ACC112 (cell line): ENCODE measurements at regions not wholly inside any gene's neighbourhood (a gene's known extent, or its start where the extent isn't known, plus 50 kb on each side); places are given as distances from the start of the nearest gene placed in this dataset.
"Not testable (repeated sequence)": the region's sequence is repeated elsewhere in the genome, so short reads cannot be mapped to it uniquely, and the experiment has no call there.

Experiments
- H2AFZ ChIP-seq: fragments of 200-600 bp; sonication (generic); one replicate; pipeline ENCODE4 v1.6.0; 2017; ENCODE audit warnings: antibody characterized with exemption, low read length; ENCODE audit not compliant: unreplicated experiment
- H3K27ac ChIP-seq: fragments of 200-600 bp; sonication (generic); 2 replicates; pipeline ENCODE4 v1.5.1; 2014; ENCODE audit warnings: low read depth, mild to moderate bottlenecking, antibody characterized with exemption, low read length, moderate library complexity
- H3K27me3 ChIP-seq: fragments of 200-600 bp; sonication (generic); 2 replicates; pipeline ENCODE4 v1.6.1; 2014; ENCODE audit warnings: mild to moderate bottlenecking, antibody characterized with exemption, low read length, moderate library complexity, mixed read lengths; ENCODE audit not compliant: insufficient read depth
- H3K36me3 ChIP-seq: fragments of 200-600 bp; sonication (generic); 2 replicates; pipeline ENCODE4 v1.6.1; 2016; ENCODE audit warnings: mild to moderate bottlenecking, antibody characterized with exemption, low read length, moderate library complexity, mixed read lengths; ENCODE audit not compliant: insufficient read depth
- H3K4me1 ChIP-seq: fragments of 200-600 bp; sonication (generic); one replicate; pipeline ENCODE4 v1.6.1; 2016; ENCODE audit warnings: low read length, mixed read lengths; ENCODE audit not compliant: insufficient read depth, unreplicated experiment, control insufficient read depth
- H3K4me3 ChIP-seq: fragments of 200-600 bp; sonication (generic); 2 replicates; pipeline ENCODE4 v1.5.1; 2014; ENCODE audit warnings: mild to moderate bottlenecking, low read depth, low read length
- H3K79me2 ChIP-seq: fragments of 200-600 bp; sonication (generic); one replicate; pipeline ENCODE4 v1.6.0; 2016; ENCODE audit warnings: low read length; ENCODE audit not compliant: control insufficient read depth, unreplicated experiment, insufficient read depth

GRCh38 chr6:21870076-21870730 lies 276.7 kb downstream of the SOX4 start:
- Histone ChIP-seq H2AFZ (no peak overlapping the region), H3K79me2 (no peaks in the 10 kb centered on the region), H3K27me3 (no peaks in the 10 kb centered on the region), H3K27ac (no peak overlapping the region), H3K4me1 (no peaks in the 10 kb centered on the region), H3K4me3 (no peak overlapping the region), H3K36me3 (no peaks in the 10 kb centered on the region)

GRCh38 chr6:21871831-21872230 lies 278.3 kb downstream of the SOX4 start:
- no peaks in the 10 kb centered on the region for H3K4me1 ChIP-seq
- H2AFZ ChIP-seq, result no peak overlapping the region
- no peaks in the 10 kb centered on the region for H3K79me2 ChIP-seq
- H3K27me3 ChIP-seq, result no peaks in the 10 kb centered on the region
- no peaks in the 10 kb centered on the region for H3K36me3 ChIP-seq
- no peak overlapping the region for H3K4me3 ChIP-seq
- H3K27ac ChIP-seq, result no peak overlapping the region

DNA sequence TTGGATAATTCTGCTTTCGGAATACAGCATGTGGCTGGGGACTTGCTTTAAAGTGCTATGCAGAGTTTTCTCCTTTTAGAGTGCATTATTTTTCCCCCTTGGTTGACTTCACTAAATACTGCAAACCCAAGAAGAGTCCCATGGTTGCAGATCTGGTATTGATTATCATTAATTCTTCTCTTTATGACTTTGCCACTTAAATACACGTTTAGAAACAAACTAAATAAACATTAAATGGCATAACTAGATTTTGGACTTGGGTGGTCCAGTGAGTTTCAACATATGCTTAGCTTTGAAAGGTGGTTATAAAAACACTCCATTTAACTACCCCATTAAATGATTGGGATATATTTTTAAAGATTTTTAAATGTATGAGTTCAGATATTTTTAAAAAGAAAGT lies 279.2 kb downstream of the SOX4 start:
- H2AFZ ChIP-seq, result no peak overlapping the region
- H3K4me1 ChIP-seq, result no peaks in the 10 kb centered on the region
- H3K79me2 ChIP-seq, result no peaks in the 10 kb centered on the region
- H3K27ac ChIP-seq, result no peak overlapping the region
- no peak overlapping the region for H3K4me3 ChIP-seq
- H3K36me3 ChIP-seq, result no peaks in the 10 kb centered on the region
- H3K27me3 ChIP-seq, result no peaks in the 10 kb centered on the region

DNA sequence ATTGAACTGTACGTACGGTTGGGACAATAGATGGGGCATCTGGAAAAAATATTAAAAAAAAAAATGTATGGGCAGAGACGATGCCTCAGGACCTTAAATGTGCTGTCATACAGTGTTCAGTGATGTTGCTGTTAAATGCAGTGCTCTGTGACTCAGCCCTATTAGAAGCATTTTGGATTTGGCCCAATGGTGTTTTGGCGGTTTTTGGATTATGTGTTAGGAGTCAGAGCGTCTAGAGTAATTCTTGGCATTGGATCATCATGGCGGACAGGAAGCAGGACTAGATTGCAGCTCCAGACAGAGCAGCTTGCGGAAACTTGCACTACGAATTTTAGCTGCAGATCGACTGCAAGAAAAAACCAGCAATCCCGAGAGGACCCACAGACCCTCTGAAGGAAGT lies 280.0 kb downstream of the SOX4 start:
- Histone ChIP-seq H3K4me1 (no peaks in the 10 kb centered on the region), H3K27ac (no peak overlapping the region), H3K4me3 (no peak overlapping the region), H2AFZ (peak overlapping the region; percentile 3), H3K27me3 (no peaks in the 10 kb centered on the region), H3K36me3 (no peaks in the 10 kb centered on the region), H3K79me2 (no peaks in the 10 kb centered on the region)

- H3K79me2 ChIP-seq, result no peaks in the 10 kb centered on the region
- no peak overlapping the region for H2AFZ ChIP-seq
- no peaks in the 10 kb centered on the region for H3K27me3 ChIP-seq
- no peaks in the 10 kb centered on the region for H3K4me1 ChIP-seq
- H3K4me3 ChIP-seq, result no peak overlapping the region
- H3K36me3 ChIP-seq, result no peaks in the 10 kb centered on the region
- H3K27ac ChIP-seq, result no peak overlapping the region
Measured at GRCh38 chr6:21874372-21874771, 280.8 kb downstream of the SOX4 start.

DNA sequence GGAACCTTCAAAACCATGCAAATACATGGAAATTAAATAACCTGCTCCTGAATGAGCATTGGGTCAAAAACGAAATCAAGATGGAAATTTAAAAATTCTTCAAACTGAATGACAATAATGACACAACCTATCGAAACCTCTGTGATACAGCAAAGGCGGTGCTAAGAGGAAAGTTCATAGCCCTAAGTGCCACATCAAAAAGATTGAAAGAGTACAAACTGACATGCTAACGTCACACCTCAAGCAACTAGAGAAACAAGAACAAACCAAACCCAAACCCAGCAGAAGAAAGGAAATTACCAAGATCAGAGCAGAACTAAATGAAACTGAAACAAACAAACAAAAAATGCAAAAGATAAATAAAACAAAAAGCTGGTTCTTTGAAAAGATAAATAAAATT lies 283.5 kb downstream of the SOX4 start:
- not testable (repeated sequence) for H3K79me2 ChIP-seq, H3K27me3 ChIP-seq, H2AFZ ChIP-seq, H3K4me3 ChIP-seq, H3K36me3 ChIP-seq, H3K27ac ChIP-seq, H3K4me1 ChIP-seq

DNA sequence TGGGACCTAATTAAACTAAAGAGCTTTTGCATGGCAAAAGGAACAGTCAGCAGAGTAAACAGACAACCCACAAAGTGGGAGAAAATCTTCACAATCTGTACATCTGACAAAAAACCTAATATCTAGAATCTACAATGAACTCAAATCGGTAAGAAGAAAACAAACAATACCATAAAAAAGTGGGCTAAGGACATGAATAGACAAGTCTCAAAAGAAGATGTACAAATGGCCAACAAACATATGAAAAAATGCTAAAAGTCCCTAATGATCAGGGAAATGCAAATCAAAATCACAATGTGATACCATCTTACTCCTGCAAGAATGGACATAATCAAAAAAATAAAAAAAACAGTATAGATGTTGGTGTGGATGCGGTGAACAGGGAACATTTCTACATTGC lies 286.7 kb downstream of the SOX4 start:
- not testable (repeated sequence) for H3K4me3 ChIP-seq, H3K27ac ChIP-seq, H3K27me3 ChIP-seq, H3K36me3 ChIP-seq, H3K79me2 ChIP-seq, H2AFZ ChIP-seq, H3K4me1 ChIP-seq

DNA sequence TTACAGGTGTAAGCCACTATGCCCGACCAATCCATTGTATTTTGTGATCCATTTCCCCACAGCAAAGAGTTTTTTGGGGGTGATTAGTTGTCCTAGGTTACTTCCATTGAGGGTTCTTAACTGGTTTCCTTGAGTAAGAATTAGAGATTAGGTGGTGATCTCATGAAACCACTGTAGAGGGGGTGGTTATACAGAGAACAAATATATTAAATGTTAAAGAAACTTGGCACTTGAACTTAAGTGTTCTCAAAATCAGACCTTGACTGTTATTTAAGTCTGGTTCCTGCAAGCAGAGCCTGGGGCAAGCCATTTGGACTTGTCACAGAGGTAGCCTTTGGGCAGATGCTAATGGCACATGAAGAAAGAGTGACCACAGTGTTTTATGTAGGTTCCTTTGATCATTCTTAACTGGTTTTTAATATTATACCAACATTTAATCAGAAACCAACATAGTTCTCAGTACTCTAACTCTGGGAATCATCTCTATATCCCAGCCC lies 288.5 kb downstream of the SOX4 start:
- Histone ChIP-seq H3K4me1 (peaks cover 23% of the 10 kb centered on the region), H3K27me3 (no peaks in the 10 kb centered on the region), H3K4me3 (no peak overlapping the region), H3K79me2 (no peaks in the 10 kb centered on the region), H3K36me3 (no peaks in the 10 kb centered on the region), H2AFZ (no peak overlapping the region), H3K27ac (no peak overlapping the region)

DNA sequence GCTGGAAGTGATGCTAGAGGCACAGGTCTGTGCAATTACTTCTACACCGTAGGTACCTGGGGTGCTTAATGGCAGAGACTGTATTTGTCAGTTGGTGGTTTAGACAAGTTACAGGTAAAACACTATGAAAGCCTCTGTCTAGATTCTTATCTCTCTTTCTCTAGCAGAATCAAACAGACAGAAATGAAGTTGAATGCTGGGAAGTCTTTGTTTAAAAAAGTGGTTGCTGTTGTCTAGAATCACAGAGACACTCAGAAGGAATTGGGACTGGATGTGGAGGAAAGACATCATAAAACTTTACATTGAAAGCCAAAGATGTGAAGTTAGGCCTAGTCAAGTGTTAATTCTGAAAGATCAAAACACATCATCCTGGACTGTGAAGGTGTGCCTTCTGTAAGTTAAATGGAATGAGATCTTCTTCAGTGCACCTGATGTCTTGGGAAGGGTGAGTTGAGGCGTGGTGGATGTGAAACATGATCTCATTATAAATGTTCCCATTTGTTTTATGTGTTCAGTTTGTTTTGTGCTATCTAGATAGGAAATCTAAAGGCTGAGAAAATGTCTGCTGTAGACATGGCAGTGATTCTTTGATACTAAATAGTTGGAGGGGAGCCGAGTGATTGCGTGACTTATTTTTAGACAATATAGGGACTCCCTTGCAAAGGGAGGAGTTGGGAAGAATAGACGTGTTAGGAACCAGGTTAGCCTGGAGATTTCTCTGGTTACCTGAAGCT lies 290.2 kb downstream of the SOX4 start:
- Histone ChIP-seq H3K27ac (no peak overlapping the region), H3K27me3 (no peaks in the 10 kb centered on the region), H3K4me1 (peaks cover 33% of the 10 kb centered on the region), H3K36me3 (no peaks in the 10 kb centered on the region), H2AFZ (no peak overlapping the region), H3K4me3 (no peak overlapping the region), H3K79me2 (no peaks in the 10 kb centered on the region)

GRCh38 chr6:21885111-21885510 lies 291.6 kb downstream of the SOX4 start:
- no peak overlapping the region for H2AFZ ChIP-seq
- H3K4me1 ChIP-seq, result peaks cover 33% of the 10 kb centered on the region
- H3K27me3 ChIP-seq, result no peaks in the 10 kb centered on the region
- H3K4me3 ChIP-seq, result peak overlapping the region; percentile 17; the same call in 1 of the 2 replicates
- no peaks in the 10 kb centered on the region for H3K79me2 ChIP-seq
- no peaks in the 10 kb centered on the region for H3K36me3 ChIP-seq
- H3K27ac ChIP-seq, result no peak overlapping the region

GRCh38 chr6:21885532-21886114 lies 292.1 kb downstream of the SOX4 start:
- H3K4me1 ChIP-seq, result peaks cover 33% of the 10 kb centered on the region
- H3K4me3 ChIP-seq, result peak overlapping the region; percentile 17
- H2AFZ ChIP-seq, result no peak overlapping the region
- H3K36me3 ChIP-seq, result no peaks in the 10 kb centered on the region
- peak overlapping the region; percentile 58 for H3K27ac ChIP-seq
- H3K27me3 ChIP-seq, result no peaks in the 10 kb centered on the region
- H3K79me2 ChIP-seq, result no peaks in the 10 kb centered on the region
